ENCODE measurements at regions not wholly inside any gene's neighbourhood (a gene's known extent, or its start where the extent isn't known, plus 50 kb on each side); places are given as distances from the start of the nearest gene placed in this dataset.

DNA sequence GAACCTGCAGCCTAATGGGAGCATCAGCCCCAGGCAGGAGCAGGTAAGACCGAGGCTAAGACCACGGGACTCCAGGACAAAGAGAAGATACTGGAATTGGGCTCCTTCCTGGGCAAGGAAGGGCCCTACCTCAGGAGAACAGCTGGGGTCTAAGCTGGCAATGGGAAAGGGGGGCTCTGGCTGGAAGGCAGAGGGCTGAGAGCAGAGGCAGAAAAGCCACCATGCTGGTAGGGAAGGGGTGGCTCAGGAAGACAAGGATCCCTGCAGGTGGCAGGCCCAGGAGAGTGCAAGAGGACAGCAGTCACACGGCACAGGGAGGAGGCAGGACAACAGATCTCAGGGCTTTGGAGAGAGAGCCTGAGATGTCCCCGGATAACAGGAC, 203.5 kb downstream of the NDUFA10 start:
- intact Hi-C loops (cut with micrococcal nuclease; ENCODE audit: unreplicated experiment) = no loop called here
- Mint-ChIP-seq H3K4me3 (ENCODE audit: low read depth, unreplicated experiment) (no peak overlapping the region), H3K9me3 (ENCODE audit: low read depth, unreplicated experiment) (peaks cover 4% of the 10 kb centered on the region), H3K36me3 (ENCODE audit: insufficient read depth, unreplicated experiment) (no peaks in the 10 kb centered on the region), H3K4me1 (ENCODE audit: low read depth, unreplicated experiment) (no peaks in the 10 kb centered on the region), H3K27me3 (ENCODE audit: unreplicated experiment) (peaks cover 60% of the 10 kb centered on the region), H3K27ac (ENCODE audit: unreplicated experiment) (no peak overlapping the region)
- no peak for DNase-seq
- CTCF ChIA-PET = no interaction called here
- TF ChIP-seq, protein P1, sequence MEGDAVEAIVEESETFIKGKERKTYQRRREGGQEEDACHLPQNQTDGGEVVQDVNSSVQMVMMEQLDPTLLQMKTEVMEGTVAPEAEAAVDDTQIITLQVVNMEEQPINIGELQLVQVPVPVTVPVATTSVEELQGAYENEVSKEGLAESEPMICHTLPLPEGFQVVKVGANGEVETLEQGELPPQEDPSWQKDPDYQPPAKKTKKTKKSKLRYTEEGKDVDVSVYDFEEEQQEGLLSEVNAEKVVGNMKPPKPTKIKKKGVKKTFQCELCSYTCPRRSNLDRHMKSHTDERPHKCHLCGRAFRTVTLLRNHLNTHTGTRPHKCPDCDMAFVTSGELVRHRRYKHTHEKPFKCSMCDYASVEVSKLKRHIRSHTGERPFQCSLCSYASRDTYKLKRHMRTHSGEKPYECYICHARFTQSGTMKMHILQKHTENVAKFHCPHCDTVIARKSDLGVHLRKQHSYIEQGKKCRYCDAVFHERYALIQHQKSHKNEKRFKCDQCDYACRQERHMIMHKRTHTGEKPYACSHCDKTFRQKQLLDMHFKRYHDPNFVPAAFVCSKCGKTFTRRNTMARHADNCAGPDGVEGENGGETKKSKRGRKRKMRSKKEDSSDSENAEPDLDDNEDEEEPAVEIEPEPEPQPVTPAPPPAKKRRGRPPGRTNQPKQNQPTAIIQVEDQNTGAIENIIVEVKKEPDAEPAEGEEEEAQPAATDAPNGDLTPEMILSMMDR (IDR thresholded peaks at IDR 0.05; ENCODE audit: unreplicated experiment) = no peak
- BruUV-seq (replicated peaks) = no TSS peak

DNA sequence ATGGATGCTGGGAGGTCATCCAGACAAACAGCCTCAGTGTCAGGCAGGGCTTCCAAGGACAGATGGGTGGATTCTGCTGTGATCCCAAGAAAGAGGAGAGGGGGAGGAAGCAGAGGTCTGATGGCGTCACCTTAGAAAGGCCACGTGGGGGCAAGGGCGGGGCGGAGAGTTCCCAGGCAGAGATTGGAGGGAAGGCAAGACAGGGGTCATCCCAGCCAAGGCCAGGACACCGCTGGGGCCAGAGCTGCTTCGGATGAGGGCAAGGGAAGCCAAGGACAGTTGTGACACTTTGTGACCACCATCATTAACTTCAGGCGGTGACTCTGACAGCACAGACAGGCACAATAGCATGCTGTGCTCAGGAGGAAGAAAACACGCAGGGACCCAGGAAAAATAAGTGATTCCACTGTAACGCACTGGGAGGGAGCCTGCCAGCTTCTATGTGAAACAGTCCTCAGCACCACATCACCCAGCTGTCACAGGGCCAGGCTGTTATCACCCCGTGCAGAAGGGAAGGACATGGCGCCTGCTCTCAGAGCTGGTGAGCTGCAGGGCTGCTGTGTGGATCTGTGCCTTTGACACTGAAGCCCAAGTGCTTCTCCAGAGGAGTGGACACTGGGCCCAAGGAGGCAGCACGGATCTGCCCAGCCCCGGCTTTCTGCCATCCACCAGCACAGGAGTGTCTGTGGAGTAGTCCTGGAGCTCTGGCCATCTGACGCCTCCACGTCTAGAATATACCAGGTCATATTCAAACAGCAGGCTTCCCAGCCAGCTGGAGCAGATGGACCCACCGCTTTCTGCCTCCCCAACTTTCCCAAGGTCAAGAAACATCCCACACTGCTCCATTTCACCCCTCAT, 204.1 kb downstream of the NDUFA10 start:
- H3K4me3 Mint-ChIP-seq (ENCODE audit: low read depth, unreplicated experiment) = no peak overlapping the region
- no TSS peak for BruUV-seq (replicated peaks)
- no peaks in the 10 kb centered on the region for H3K36me3 Mint-ChIP-seq (ENCODE audit: insufficient read depth, unreplicated experiment)
- H3K27me3 Mint-ChIP-seq (ENCODE audit: unreplicated experiment) = peaks cover 67% of the 10 kb centered on the region
- H3K4me1 Mint-ChIP-seq (ENCODE audit: low read depth, unreplicated experiment) = peaks cover 3% of the 10 kb centered on the region
- no peak for DNase-seq
- no peak overlapping the region for H3K27ac Mint-ChIP-seq (ENCODE audit: unreplicated experiment)
- CTCF ChIA-PET = interaction anchor here (0.7 kb wide), 1 partner anchor 33 kb away, joined by 3 read pairs; no protein-coding TSS in a partner anchor
- intact Hi-C loops (cut with micrococcal nuclease; ENCODE audit: unreplicated experiment) = no loop called here
- TF ChIP-seq, protein P1 (IDR thresholded peaks at IDR 0.05; ENCODE audit: unreplicated experiment) = no peak
- peaks cover 4% of the 10 kb centered on the region for H3K9me3 Mint-ChIP-seq (ENCODE audit: low read depth, unreplicated experiment)

DNA sequence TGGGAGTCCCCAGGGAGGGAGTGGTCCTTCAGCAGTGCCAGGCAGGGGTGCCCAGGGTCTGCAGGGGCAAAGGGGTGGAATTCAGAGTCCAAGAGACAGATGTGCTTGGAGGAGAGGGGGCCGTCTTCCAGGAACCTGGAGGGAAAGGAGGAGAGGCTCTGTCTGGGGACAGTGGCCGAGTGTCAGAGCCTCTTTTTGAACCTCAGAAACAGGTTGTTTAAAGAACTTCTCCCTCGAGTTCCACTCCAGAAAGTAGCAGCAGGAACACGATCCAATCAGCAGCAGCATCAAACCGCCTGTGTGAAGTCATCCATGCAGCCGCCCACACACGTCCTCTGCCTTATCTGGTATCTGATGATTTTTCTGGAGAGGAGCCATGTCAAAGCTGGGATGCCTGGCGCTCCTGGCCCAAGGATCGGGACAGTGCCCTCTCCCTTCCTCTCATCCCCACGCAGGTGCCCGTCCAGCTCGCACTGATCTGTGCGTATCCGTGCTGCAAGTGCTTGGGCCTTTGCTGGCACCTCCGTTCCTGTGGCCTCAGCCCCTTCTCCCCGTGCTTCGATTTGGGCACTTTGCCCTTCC, 205.1 kb downstream of the NDUFA10 start:
- Mint-ChIP-seq H3K9me3 (ENCODE audit: low read depth, unreplicated experiment) (peaks cover 4% of the 10 kb centered on the region), H3K36me3 (ENCODE audit: insufficient read depth, unreplicated experiment) (no peaks in the 10 kb centered on the region), H3K4me3 (ENCODE audit: low read depth, unreplicated experiment) (no peak overlapping the region), H3K27me3 (ENCODE audit: unreplicated experiment) (peaks cover 77% of the 10 kb centered on the region), H3K27ac (ENCODE audit: unreplicated experiment) (no peak overlapping the region), H3K4me1 (ENCODE audit: low read depth, unreplicated experiment) (peaks cover 8% of the 10 kb centered on the region)
- BruUV-seq (replicated peaks) = no TSS peak
- CTCF ChIA-PET = interaction anchor here (0.5 kb wide), 1 partner anchor 855 kb away, joined by 4 read pairs; no protein-coding TSS in a partner anchor
- intact Hi-C loops (cut with micrococcal nuclease; ENCODE audit: unreplicated experiment) = no loop called here
- TF ChIP-seq, protein P1 (IDR thresholded peaks at IDR 0.05; ENCODE audit: unreplicated experiment) = no peak
- DNase-seq = no peak

DNA sequence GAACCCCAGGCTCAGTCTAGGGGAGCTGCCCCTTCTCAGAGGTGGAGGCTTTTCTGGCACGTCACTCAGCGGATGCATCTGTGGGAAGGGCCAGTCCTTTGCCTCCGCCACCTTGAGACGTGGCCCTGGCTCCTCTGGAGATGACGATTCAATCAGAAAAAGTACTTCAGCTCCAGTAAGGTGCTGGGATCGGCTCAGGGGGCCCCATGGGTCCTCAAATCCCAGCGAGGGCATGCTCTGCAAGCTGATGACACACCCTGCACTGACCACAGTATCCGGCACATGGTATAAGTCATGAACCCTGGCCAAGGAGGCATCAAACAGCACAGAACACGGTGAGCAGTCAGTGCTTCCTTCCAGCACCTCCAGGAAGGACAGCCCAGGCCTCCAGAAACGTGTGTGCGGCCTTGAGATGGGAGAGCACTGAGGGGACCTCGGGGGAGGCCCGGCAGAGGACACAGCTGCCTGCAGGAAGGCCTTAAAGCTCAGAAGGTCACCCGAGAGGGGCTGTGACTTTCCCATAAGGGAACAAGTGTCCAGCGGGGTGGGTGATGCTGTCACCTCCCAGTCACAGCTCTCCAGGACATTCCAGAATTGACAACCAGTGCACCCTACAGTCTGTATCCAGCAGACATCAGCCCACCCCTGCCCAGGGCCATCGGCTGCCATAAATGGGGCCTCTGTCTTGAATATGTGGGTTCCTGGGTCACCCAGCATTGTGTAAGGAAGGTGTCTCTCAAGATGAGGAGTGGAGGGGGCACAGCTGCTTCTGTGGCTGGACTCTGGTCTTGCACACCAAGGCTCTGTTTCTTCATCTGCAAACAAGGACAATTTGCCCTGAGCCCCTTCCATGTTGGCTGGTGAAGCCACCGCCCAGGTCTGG, 205.8 kb downstream of the NDUFA10 start:
- DNase-seq = no peak
- TF ChIP-seq, protein P1 (IDR thresholded peaks at IDR 0.05; ENCODE audit: unreplicated experiment) = no peak
- Mint-ChIP-seq H3K4me1 (ENCODE audit: low read depth, unreplicated experiment) (peaks cover 8% of the 10 kb centered on the region), H3K4me3 (ENCODE audit: low read depth, unreplicated experiment) (no peak overlapping the region), H3K36me3 (ENCODE audit: insufficient read depth, unreplicated experiment) (no peaks in the 10 kb centered on the region), H3K27me3 (ENCODE audit: unreplicated experiment) (peaks cover 84% of the 10 kb centered on the region), H3K27ac (ENCODE audit: unreplicated experiment) (no peak overlapping the region), H3K9me3 (ENCODE audit: low read depth, unreplicated experiment) (peaks cover under 1% of the 10 kb centered on the region)
- CTCF ChIA-PET = interaction anchor here (0.7 to 1.2 kb wide), 2 partner anchors 32 to 165 kb away, joined by 3 to 5 read pairs; no protein-coding TSS in a partner anchor
- no TSS peak for BruUV-seq (replicated peaks)
- intact Hi-C loops (cut with micrococcal nuclease; ENCODE audit: unreplicated experiment) = no loop called here
